ENCODE measurements at regions not wholly inside any gene's neighbourhood (a gene's known extent, or its start where the extent isn't known, plus 50 kb on each side); places are given as distances from the start of the nearest gene placed in this dataset.
"Not testable (repeated sequence)": the region's sequence is repeated elsewhere in the genome, so short reads cannot be mapped to it uniquely, and the experiment has no call there.

GRCh38 chr5:53219174-53219573 lies 109.6 kb upstream of the MOCS2 start:
- no peak for DNase-seq (ENCODE audit: low spot score)

GRCh38 chr5:53219610-53220009 lies 110.1 kb upstream of the MOCS2 start:
- no peak for DNase-seq (ENCODE audit: low spot score)

GRCh38 chr5:53233645-53234405 lies 124.3 kb upstream of the MOCS2 start:
- DNase-seq (ENCODE audit: low spot score): no peak

GRCh38 chr5:53236683-53237082 lies 127.1 kb upstream of the MOCS2 start:
- DNase-seq (ENCODE audit: low spot score): no peak

- no peak for DNase-seq (ENCODE audit: low spot score)
These were observed 128.3 kb upstream of the MOCS2 start for GRCh38 chr5:53237876-53238275.

- no peak for DNase-seq (ENCODE audit: low spot score)
These were observed 129.9 kb upstream of the MOCS2 start for GRCh38 chr5:53239301-53239990.

- no peak for DNase-seq (ENCODE audit: low spot score)
These were observed 131.1 kb upstream of the MOCS2 start for GRCh38 chr5:53240661-53241060.

GRCh38 chr5:53241572-53241971 lies 132.0 kb upstream of the MOCS2 start:
- DNase-seq (ENCODE audit: low spot score): no peak

DNA sequence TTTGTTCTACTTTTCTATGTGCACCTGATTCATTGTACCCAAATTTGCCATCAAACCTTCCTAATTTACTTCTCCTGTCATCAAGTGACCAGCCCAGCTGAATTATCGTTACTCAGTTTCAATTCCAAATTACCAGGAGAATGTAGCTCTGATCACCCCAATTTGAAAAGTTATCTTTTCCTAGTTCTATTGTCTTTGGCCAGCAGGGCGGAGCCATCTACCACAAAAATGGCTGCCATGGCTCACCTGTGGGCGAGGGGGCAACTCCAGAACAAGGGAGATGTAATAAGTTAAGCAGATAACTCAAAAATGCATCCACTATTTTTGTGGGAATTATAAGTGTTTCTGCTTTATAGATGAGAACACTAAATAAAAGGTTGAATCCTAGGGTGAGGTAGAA lies 133.8 kb upstream of the MOCS2 start:
- no peak for DNase-seq (ENCODE audit: low spot score)

DNA sequence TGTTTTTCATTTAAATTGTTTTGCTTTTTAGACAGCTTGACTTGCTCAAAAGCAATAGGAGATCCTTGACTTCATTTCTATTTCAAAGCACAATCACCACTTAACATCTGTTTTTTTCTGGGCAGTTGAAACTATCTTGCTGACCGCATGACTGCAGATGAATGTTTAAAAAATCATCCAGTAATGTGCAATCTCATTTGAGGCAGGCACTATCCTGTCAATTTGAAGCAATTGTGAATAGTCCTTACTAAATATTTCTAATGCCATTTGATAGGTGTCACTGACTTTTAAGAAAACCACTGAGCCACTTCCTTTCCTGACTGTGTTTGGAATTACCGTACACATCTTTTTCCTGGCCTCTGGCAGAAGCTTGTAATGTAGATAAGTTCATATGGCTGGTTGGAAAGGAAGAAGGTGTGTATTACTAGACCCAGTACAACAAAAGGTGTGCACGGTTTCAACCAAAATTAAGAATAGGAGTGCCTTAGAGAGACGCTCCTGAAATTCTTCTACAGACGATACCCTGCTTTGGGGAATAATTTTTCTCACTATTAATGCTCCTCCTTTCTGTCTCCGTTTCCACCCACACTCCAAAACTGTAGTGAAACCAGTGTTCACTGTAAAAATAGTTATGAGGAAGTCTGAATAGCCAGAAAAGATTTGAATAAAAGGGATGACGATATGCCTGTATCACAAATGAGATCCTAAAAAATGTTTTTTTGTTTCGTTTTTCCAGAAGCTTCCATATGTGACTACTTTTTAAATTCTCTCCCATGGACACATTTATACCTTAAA lies 136.7 kb upstream of the MOCS2 start:
- no peak for DNase-seq (ENCODE audit: low spot score)

GRCh38 chr5:53249529-53250200 lies 140.1 kb upstream of the MOCS2 start:
- no peak for DNase-seq (ENCODE audit: low spot score)

DNA sequence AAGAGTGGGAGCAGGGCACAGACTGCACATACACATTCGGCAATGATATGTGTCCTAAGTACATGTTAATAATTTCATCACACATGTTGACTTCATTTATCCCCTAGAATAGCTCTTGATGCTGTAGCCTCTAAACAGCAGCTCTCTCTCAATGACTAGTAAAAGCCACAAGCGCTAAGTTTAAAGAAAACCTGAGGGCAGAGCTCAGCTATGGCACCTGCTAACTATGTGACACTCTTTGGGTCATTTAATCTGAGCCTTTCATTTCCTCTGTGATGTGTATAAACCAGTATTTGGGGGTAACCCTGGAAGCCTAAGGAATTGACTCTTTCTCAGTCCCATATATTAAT lies 140.6 kb upstream of the MOCS2 start:
- no peak for DNase-seq (ENCODE audit: low spot score)

- no peak for DNase-seq (ENCODE audit: low spot score)
These were observed 143.9 kb upstream of the MOCS2 start for GRCh38 chr5:53253421-53253871.

DNA sequence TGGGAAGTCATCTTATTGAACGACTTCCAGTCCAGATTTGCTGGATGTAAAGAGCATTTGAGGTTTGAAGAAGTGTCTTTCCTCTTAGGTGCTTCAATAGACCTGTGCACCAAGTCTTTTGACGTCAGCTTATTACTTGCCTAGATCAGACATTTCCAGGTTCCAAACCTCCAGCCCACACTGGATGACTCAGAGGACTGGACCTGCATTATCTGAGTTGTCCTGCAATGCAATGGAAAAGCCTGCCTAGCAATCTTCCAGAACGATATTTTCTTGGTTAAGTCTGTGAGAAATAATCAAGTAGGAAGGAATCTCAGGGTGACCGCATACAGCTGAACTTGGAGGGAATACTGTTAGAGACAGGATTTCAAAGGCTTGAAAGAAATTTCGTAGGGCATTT lies 147.2 kb upstream of the MOCS2 start:
- no peak for DNase-seq (ENCODE audit: low spot score)

DNA sequence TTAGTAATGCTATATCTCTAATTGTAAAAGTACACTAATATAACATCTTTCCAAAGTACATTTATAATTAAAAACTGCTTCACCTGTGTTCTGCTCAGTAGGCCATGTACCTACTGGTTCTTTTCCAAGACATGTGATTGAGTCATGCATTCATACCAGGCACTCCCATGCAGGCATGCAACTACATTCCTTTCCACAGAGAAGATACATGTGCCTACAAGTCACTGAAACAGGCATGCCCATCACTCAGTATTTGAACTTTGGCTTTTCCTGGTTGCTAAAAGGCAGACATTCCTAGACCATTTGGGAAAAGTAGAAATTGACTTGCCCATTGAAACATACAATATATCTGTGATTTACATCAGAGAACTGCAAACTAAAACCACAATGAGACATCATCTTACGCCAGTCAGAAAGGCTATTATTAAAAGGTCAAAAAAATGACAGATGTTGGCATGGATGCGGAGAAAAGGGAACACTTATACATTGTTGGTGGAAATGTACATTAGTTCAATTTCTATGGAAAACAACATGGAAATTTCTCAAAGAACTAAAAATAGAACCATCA lies 148.3 kb upstream of the MOCS2 start:
- no peak for DNase-seq (ENCODE audit: low spot score)

DNA sequence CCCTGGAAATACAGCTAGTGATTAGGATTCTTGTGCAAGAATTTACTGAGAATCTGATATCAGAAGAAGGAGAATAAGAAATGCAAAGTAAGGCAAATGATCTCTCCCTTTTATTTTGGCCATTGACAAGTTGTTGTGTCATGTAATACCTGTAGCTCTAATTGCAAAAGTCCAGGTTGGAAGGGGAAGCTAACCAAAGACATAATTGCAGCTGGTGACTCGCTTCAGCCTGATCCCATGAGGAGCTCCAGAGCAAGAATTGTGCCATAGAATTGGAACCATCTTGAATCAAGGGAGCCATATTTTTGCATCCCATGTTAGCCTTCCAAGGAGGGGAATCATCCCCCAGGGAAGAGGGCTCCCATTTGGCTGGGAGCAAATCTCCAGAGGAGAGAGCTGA lies 149.6 kb upstream of the MOCS2 start:
- DNase-seq (ENCODE audit: low spot score): no peak

- no peak for DNase-seq (ENCODE audit: low spot score)
These were observed 150.9 kb upstream of the MOCS2 start for GRCh38 chr5:53260446-53260845.

- DNase-seq (ENCODE audit: low spot score): no peak
These were observed 151.7 kb upstream of the MOCS2 start for GRCh38 chr5:53261245-53261644.

GRCh38 chr5:53262348-53262970 lies 152.9 kb upstream of the MOCS2 start:
- no peak for DNase-seq (ENCODE audit: low spot score)

- DNase-seq (ENCODE audit: low spot score): no peak
These were observed 153.6 kb upstream of the MOCS2 start for GRCh38 chr5:53263151-53263550.

GRCh38 chr5:53265043-53265442 lies 155.5 kb upstream of the MOCS2 start:
- DNase-seq (ENCODE audit: low spot score): no peak

DNA sequence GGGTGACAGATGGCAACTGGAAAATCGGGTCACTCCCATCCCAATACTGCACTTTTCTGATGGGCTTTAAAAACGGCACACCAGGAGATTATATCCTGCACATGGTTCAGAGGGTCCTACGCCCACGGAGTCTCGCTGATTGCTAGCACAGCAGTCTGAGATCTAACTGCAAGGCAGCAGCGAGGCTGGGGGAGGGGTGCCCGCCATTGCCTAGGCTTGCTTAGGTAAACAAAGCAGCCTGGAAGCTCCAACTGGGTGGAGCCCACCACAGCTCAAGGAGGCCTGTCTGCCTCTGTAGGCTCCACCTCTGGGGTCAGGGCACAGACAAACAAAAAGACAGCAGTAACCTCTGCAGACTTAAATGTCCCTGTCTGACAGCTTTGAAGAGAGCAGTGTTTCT lies 158.7 kb upstream of the MOCS2 start:
- not testable (repeated sequence) for DNase-seq (ENCODE audit: low spot score)
